ENCODE measurements at regions not wholly inside any gene's neighbourhood (a gene's known extent, or its start where the extent isn't known, plus 50 kb on each side); places are given as distances from the start of the nearest gene placed in this dataset.
"Not testable (repeated sequence)": the region's sequence is repeated elsewhere in the genome, so short reads cannot be mapped to it uniquely, and the experiment has no call there.

DNA sequence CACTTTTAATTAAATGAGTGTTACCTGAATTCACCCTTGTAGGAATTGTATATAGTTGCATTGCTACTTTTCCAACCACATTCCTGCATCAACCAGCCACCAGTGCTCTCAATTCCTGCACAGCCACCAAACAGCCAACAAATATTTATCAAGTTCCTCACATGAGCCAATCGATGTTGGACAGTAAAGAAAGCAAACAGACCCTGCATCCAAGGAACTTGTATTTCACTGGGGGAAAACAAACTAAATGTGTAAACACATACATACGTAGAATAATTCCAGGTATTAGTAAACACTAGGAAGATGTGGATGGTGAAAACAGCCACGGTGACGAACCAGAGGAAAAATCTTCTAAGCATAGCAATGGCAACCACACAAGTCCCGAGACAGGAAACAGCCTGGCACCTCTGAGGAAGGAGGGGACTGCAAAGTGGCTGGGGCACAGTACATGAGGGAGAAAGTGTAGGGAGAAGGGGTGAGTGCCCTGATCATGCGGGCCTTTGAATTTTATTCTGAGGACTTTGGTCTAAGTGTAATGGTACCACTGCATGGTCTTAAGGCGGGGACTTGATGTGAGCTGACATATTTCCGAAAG lies 111.2 kb downstream of the XRCC2 start:
- no peaks in the 10 kb centered on the region for H3K9me3 Mint-ChIP-seq
- no peak overlapping the region for H3K27ac Mint-ChIP-seq
- H3K27me3 Mint-ChIP-seq: peaks cover 7 to 22% of the 10 kb centered on the region in 2 donors
- H3K36me3 Mint-ChIP-seq: no peaks in the 10 kb centered on the region
- no peak overlapping the region for H3K4me3 Mint-ChIP-seq
- peaks cover 0 to 3% of the 10 kb centered on the region in 2 donors for H3K4me1 Mint-ChIP-seq (ENCODE audit: low read depth in 2 of 2)
- ATAC-seq (peak in 1 of 2 donors; percentile 9), DNase-seq (ENCODE audit: low spot score) (no peak)

DNA sequence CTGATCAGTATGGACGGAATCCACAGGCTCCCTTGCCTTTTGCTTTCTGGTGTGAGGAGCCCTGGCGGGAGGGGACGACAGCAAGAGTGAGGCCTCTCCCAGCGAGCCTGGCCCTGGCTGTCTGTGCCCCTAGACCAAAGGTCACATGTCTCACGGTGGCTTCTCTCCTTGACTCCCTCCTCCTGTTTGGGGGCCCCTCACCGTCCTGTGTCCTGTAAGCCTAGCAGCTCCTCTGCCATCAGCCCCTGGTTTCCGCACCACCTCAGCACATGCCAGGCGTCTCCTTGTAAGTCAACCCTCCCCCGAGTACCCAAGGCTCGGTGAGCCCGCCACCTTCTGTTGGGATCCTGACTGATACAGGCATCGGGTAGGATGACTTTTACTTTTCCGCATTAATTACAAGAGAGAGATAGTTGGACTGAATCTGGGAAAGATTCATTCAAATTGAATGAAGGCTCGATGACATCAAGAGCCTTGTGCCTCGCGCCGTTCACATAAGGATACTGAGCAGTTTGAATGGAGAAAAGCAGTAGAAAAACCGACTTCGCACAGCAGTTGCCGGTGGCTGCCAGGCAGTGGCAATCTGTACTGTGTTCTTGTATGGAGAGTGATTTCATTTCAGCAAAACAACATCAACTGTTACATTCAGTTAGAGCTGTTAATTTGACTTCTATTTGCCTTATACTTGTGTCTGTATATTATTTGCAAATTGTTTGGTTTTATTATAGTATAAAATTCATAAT lies 119.8 kb downstream of the XRCC2 start:
- H3K27ac Mint-ChIP-seq: no peak overlapping the region
- ATAC-seq: no peak
- H3K9me3 Mint-ChIP-seq: no peaks in the 10 kb centered on the region
- no peaks in the 10 kb centered on the region for H3K36me3 Mint-ChIP-seq
- H3K27me3 Mint-ChIP-seq: no peaks in the 10 kb centered on the region
- DNase-seq (ENCODE audit: low spot score): no peak
- no peaks in the 10 kb centered on the region for H3K4me1 Mint-ChIP-seq (ENCODE audit: low read depth in 2 of 2)
- H3K4me3 Mint-ChIP-seq: no peak overlapping the region

DNA sequence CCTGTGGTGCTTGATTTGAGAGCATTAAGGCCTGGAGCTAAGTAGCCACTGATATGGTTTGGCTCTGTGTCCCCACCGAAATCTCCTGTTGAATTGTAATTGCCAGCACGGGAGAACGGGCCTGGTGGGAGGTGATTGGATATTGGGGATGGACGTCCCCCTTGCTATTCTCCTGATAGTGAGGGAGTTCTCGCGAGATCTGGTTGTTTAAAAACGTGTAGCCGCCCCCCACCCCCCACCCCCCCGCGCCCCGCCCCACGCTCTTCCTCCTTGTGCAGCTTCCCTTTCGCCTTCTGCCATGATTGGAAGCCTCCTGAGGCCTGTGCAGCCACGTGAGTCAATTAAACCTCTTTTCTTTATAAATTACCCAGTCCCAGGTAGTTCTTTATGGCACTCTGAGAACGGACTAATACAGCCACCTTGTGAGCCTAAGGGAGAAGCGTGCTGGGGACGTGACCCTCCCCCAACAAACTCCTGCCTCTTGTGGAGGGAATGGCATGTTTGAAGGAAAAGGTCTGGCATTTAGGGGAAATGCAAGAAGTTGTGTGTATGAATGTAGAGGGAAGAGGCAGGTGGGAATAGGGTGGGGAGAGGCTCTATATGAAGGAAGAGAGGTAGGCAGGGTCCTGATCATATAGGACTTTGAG lies 118.0 kb upstream of the KMT2C start:
- Mint-ChIP-seq H3K9me3 (no peaks in the 10 kb centered on the region), H3K27me3 (no peaks in the 10 kb centered on the region), H3K4me1 (ENCODE audit: low read depth in 2 of 2) (no peaks in the 10 kb centered on the region), H3K27ac (no peak overlapping the region), H3K36me3 (no peaks in the 10 kb centered on the region), H3K4me3 (no peak overlapping the region)
- DNase-seq (ENCODE audit: low spot score): no peak
- ATAC-seq: no peak

DNA sequence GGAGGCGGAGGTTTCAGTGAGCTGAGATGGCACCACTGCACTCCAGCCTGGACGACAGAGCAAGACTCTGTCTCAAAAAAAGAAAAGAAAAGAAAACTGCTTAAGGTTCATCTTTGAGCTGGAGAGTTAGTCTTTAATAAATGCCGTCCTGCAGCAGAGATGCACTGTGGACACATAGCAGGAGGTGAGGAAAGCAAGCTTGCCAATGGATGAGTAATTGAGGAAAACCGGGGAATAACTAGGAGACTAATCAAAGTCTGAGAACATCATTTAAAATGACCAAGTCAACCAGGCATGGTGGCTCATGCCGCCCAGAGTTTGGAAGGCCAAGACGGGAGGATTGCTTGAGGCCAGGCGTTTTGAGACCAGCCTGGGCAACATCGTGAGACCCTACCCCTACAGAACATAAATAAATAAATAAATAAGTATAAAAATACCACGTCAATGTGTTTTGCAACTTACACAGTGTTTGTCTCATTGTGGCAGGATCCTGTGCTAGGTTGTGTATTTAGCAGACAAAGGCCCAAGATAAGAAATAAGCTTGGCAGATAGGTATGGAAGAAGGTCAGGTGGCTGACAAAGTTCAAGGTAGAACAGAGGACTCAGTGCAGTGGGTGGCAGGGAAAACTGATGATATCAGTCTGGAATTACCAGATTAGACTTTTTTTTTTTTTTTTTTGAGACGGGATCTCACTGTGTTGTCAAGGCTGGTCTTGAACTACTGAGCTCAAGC lies 115.7 kb upstream of the KMT2C start:
- no peak for ATAC-seq
- Mint-ChIP-seq H3K36me3 (no peaks in the 10 kb centered on the region), H3K4me1 (ENCODE audit: low read depth in 2 of 2) (no peaks in the 10 kb centered on the region), H3K9me3 (no peaks in the 10 kb centered on the region), H3K27me3 (no peaks in the 10 kb centered on the region), H3K4me3 (no peak overlapping the region), H3K27ac (no peak overlapping the region)
- no peak for DNase-seq (ENCODE audit: low spot score)

DNA sequence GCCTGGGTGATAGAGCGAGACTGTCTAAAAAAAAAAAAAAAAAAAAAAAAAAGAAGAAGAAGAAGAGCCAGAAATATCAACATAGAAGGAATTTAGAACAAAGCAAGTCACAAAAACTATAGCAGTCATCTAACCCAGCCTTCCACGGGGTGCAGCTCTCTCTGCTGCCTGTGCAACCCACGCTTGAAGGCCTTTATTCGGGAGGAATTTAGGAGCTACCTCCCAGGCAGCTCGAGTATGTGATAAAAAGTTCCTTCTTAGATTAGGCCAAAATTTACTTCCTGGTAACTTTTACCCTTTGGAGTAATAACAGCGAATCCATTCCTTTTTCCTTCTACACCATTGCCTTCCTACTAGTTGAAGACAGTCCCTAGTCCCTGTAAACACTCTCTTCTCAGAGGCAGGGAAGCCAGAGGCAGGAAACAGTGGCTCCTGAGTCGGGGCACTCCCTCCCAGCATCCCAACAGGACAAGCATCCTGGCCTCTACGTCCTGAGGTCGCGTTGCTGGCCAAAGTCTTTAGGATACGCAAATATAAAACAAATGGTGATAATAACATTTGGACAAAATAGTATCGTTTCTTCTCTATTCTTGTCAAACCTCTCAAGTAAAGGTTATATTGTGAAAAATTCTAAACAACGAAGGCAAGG lies 109.3 kb upstream of the KMT2C start:
- DNase-seq (ENCODE audit: low spot score): no peak
- no peak for ATAC-seq
- no peaks in the 10 kb centered on the region for H3K27me3 Mint-ChIP-seq
- no peaks in the 10 kb centered on the region for H3K9me3 Mint-ChIP-seq
- H3K36me3 Mint-ChIP-seq: no peaks in the 10 kb centered on the region
- H3K27ac Mint-ChIP-seq: no peak overlapping the region
- no peaks in the 10 kb centered on the region for H3K4me1 Mint-ChIP-seq (ENCODE audit: low read depth in 2 of 2)
- H3K4me3 Mint-ChIP-seq: no peak overlapping the region

DNA sequence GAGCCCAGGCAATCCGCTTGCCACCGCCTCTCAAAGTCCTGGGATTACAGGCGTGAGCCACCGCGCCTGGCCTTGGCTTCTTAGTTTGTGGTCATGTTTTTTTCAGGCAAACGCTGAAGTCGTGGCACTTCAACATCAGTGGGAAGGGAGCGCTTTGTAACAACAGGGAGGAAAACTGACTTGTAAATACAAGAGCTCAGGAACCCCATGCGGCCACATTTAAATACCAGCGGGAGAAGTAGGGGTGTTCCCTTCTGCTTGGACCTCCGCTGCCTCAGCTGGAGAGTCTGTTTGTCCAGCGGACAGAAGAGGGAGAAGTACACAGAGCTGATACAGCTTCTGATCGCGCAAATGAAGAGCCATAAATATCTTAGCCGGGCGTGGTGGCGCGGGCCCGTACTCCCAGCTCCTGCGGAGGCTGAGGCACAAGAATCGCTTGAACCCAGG lies 108.7 kb upstream of the KMT2C start:
- no peaks in the 10 kb centered on the region for H3K4me1 Mint-ChIP-seq (ENCODE audit: low read depth in 2 of 2)
- no peaks in the 10 kb centered on the region for H3K36me3 Mint-ChIP-seq
- DNase-seq (ENCODE audit: low spot score) (no peak), ATAC-seq (no peak)
- H3K9me3 Mint-ChIP-seq: no peaks in the 10 kb centered on the region
- no peaks in the 10 kb centered on the region for H3K27me3 Mint-ChIP-seq
- no peak overlapping the region for H3K27ac Mint-ChIP-seq
- no peak overlapping the region for H3K4me3 Mint-ChIP-seq

DNA sequence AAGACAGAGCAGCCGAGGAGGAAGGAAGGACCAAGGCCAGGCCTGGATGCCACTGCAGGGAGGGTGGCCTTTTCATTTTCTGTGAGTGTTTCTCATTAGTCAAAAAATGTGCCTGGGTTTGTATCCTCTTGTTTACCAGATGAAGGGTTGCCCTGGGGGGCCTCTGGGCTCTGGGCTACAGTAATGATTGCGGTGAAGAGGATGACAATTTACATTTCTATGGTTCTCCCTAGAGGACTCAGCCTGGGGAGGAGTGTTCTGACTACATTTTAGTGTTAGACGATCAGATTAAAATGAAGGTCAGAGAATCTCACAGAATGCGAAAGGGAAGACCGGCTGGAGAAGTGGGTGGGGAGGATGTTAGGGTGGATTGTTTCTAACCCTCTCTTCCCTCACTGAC lies 108.0 kb upstream of the KMT2C start:
- ATAC-seq (no peak), DNase-seq (ENCODE audit: low spot score) (no peak)
- no peaks in the 10 kb centered on the region for H3K36me3 Mint-ChIP-seq
- H3K27me3 Mint-ChIP-seq: no peaks in the 10 kb centered on the region
- no peak overlapping the region for H3K4me3 Mint-ChIP-seq
- no peaks in the 10 kb centered on the region for H3K4me1 Mint-ChIP-seq (ENCODE audit: low read depth in 2 of 2)
- no peak overlapping the region for H3K27ac Mint-ChIP-seq
- no peaks in the 10 kb centered on the region for H3K9me3 Mint-ChIP-seq

DNA sequence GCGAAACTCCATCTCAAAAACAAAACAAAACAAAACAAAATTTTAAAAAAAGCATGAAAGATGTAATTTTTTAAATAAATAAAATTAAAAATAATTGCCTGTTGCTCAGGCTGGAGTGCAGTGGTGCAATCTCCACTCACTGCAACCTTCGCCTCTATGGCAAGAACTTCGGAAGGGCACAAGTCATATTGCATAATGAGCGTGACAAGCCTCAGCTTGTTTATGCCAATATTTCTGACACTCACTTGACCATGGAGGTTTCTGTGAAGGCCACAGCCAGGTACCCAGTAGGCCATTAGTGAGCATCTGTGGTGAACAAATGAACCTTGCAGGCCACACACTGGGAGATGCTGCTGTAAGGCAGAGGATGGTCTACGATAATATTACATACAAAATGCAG lies 106.1 kb upstream of the KMT2C start:
- Mint-ChIP-seq H3K27ac (no peak overlapping the region), H3K9me3 (no peaks in the 10 kb centered on the region), H3K36me3 (no peaks in the 10 kb centered on the region), H3K4me3 (no peak overlapping the region), H3K4me1 (ENCODE audit: low read depth in 2 of 2) (no peaks in the 10 kb centered on the region), H3K27me3 (peaks cover 0 to 3% of the 10 kb centered on the region in 2 donors)
- DNase-seq (ENCODE audit: low spot score): no peak
- ATAC-seq: no peak

DNA sequence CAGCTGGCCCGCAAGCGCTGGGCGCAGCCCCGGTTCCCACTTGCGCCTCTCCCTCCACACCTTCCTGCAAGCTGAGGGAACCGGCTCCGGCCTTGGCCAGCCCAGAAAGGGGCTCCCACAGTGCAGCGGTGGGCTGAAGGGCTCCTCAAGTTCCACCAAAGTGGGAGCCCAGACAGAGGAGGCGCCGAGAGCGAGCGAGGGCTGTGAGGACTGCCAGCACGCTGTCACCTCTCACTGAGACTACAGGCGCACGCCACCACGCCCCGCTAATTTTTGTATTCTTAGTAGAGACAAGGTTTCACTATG lies 103.3 kb upstream of the KMT2C start:
- H3K27me3 Mint-ChIP-seq; H3K4me1 Mint-ChIP-seq (ENCODE audit: low read depth in 2 of 2); H3K4me3 Mint-ChIP-seq; ATAC-seq; H3K36me3 Mint-ChIP-seq; H3K27ac Mint-ChIP-seq; H3K9me3 Mint-ChIP-seq; DNase-seq (ENCODE audit: low spot score): not testable (repeated sequence)

DNA sequence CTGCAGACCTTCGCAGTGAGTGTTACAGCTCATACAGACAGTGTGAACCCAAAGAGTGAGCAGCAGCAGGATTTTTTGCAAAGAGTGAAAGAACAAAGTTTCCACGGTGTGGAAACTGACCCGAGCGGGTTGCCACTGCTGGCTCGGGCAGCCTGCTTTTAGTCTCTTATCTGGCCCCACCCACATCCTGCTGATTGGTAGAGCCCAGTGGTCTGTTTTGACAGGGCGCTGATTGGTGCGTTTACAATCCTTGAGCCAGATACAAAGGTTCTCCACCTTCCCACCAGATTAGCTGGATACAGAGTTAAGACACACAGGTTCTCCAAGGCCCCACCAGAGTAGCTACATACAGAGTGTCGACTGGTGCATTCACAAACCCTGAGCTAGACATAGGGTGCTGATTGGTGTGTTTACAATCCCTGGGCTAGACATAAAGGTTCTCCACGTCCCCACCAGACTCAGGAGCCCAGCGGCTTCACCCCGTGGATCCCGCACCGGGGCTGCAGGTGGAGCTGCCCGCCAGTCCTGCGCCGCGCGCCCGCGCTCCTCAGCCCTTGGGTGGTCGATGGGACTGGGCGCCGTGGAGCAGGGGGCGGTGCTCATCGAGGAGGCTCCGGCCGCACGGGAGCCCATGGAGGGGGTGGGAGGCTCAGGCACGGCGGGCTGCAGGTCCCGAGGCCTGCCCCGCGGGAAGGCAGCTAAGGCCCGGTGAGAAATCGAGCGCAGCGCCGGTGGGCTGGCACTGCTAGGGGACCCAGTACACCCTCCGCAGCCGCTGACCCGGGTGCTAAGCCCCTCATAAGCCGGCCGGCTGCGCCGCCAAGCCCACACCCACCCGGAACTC lies 102.8 kb upstream of the KMT2C start:
- H3K4me1 Mint-ChIP-seq (ENCODE audit: low read depth in 2 of 2); H3K9me3 Mint-ChIP-seq; H3K27me3 Mint-ChIP-seq; H3K36me3 Mint-ChIP-seq; H3K27ac Mint-ChIP-seq; H3K4me3 Mint-ChIP-seq; ATAC-seq; DNase-seq (ENCODE audit: low spot score): not testable (repeated sequence)

DNA sequence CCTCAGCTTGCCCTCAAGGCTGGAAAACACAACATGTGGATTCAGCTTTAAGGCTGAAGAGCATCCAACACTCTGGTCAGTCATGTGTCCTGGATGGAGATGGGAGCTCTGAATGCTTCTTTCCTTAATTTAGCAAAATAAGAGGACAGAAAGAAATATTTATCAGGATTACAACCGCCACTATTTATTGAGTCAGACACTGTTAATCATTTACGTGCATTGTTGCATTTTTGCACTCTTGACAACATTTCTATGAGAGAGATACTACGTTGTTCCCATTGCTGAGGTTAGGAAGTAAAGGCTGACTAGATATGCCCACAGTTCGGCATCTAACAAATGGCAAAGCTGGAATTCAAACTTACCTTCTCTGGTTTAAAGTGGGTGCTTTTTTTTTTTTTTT lies 101.8 kb upstream of the KMT2C start:
- no peaks in the 10 kb centered on the region for H3K36me3 Mint-ChIP-seq
- H3K27ac Mint-ChIP-seq: no peak overlapping the region
- H3K9me3 Mint-ChIP-seq: no peaks in the 10 kb centered on the region
- peaks cover 0 to 3% of the 10 kb centered on the region in 2 donors for H3K27me3 Mint-ChIP-seq
- DNase-seq (ENCODE audit: low spot score) (no peak), ATAC-seq (no peak)
- H3K4me3 Mint-ChIP-seq: no peak overlapping the region
- H3K4me1 Mint-ChIP-seq (ENCODE audit: low read depth in 2 of 2): no peaks in the 10 kb centered on the region

DNA sequence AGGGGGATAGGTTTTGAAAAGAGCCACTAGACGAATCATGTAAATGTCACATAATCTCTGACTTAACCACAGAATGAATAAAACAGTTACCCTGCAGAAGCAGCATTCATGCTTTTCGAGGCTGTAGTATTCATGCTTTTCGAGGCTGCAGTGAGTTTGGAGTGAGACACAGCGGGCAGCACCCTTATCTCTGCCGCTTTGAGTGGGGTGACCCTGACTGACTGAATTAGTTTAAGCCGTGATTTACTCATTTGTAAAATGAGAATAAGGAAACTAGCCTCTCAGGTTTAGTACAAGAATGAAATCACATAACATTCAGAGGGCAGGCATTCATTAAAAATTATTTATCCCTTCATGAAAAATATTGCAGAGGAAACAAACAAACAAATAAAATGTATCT lies 92.8 kb upstream of the KMT2C start:
- no peak for ATAC-seq
- Mint-ChIP-seq H3K4me3 (no peak overlapping the region), H3K9me3 (no peaks in the 10 kb centered on the region), H3K27ac (no peak overlapping the region), H3K27me3 (peaks cover 2 to 3% of the 10 kb centered on the region in 2 donors), H3K4me1 (ENCODE audit: low read depth in 2 of 2) (no peaks in the 10 kb centered on the region), H3K36me3 (no peaks in the 10 kb centered on the region)
- no peak for DNase-seq (ENCODE audit: low spot score)

DNA sequence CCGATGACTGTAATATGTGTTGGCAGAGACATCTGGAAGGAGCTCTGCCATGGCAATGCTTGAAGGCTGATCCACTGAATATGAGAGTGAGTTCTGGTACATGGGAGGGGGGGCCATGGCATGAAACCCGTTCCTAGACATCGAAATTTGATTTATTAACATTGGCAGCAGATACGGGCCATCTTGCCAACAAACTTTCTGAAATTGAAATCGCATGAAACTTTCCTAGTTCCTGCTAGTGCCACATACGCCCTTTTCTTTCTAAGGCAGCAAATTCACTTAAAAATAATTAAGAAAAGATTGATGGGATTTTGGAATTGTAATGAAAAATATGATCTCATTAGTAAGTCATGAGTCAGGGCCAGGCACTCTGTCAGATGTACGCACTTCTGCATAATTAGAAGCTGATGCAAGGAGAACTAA lies 91.8 kb upstream of the KMT2C start:
- Mint-ChIP-seq H3K27ac (no peak overlapping the region), H3K4me1 (ENCODE audit: low read depth in 2 of 2) (no peaks in the 10 kb centered on the region), H3K36me3 (no peaks in the 10 kb centered on the region), H3K27me3 (peaks cover 7 to 8% of the 10 kb centered on the region in 2 donors), H3K4me3 (no peak overlapping the region), H3K9me3 (no peaks in the 10 kb centered on the region)
- DNase-seq (ENCODE audit: low spot score) (no peak), ATAC-seq (no peak)
